ENCODE measurements at regions not wholly inside any gene's neighbourhood (a gene's known extent, or its start where the extent isn't known, plus 50 kb on each side); places are given as distances from the start of the nearest gene placed in this dataset.

DNA sequence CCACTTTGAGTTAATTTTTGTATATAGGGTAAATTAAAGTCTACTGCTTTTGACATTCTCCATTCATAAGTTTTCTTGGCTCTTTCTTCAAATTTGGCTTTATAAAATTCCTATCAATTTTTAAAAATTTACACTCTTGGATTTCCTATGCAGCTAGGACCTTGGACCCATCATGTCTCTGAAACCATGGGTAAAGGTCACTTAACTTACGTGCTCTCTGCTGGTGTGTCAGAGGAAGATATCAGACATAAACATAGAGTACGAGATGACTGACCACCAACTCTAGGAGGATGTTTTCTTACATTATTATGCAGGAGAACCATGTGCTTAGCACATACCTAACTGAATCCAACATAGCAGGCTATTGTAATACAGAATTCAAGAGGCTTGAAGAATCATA lies 62.5 kb upstream of the C1GALT1C1 start:
- TF ChIP-seq, protein P1, sequence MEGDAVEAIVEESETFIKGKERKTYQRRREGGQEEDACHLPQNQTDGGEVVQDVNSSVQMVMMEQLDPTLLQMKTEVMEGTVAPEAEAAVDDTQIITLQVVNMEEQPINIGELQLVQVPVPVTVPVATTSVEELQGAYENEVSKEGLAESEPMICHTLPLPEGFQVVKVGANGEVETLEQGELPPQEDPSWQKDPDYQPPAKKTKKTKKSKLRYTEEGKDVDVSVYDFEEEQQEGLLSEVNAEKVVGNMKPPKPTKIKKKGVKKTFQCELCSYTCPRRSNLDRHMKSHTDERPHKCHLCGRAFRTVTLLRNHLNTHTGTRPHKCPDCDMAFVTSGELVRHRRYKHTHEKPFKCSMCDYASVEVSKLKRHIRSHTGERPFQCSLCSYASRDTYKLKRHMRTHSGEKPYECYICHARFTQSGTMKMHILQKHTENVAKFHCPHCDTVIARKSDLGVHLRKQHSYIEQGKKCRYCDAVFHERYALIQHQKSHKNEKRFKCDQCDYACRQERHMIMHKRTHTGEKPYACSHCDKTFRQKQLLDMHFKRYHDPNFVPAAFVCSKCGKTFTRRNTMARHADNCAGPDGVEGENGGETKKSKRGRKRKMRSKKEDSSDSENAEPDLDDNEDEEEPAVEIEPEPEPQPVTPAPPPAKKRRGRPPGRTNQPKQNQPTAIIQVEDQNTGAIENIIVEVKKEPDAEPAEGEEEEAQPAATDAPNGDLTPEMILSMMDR (conservative IDR thresholded peaks at IDR 0.05; ENCODE audit: low read length), result no peak
- TF ChIP-seq EZH2phosphoT487 (IDR thresholded peaks at IDR 0.05; ENCODE audit: borderline replicate concordance), result no peak

All from Loucy (cell line).